ENCODE measurements at regions not wholly inside any gene's neighbourhood (a gene's known extent, or its start where the extent isn't known, plus 50 kb on each side); places are given as distances from the start of the nearest gene placed in this dataset.

DNA sequence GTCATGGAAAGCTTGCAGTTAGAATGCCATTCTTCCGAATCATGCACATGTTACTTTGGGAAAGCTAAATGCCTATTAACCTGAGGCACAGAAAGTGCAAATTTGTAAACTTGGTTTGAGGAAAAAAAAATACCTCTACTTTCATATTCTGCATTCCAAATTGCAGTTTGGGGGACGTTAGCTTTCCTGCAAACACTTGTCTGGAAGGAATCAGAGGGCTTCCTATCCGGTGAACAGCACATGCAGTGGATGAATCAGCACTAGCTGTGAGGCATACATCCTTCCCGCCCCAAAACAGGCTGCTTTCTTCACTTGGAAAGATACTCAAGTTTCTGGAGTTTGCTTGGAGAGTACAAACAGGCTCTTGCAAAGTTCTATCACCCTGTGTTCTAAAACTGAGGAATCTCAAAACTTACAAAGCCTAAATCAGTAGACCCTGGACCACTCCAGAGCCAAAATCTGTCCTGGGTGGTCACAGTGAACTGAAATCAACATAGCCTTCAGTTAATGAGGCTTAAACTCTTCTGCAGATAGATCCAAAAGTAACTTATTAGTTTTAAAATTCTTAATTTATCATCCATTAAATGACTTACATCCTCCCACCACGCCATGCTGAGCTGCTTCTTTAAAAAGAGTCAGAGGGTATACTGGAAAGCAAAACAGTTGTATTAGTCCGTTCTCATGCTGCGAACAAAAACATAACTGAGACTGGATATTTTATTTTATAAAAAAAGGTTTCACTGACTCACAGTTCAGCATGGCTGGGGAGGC, 802.3 kb upstream of the ARGLU1 start:
- no peak for DNase-seq (ENCODE audit: insufficient read length, low spot score)
- no peak for FAIRE-seq

GRCh38 chr13:107367258-107367657, 799.3 kb upstream of the ARGLU1 start:
- DNase-seq (ENCODE audit: insufficient read length, low spot score) (no peak), FAIRE-seq (no peak)

- no peak for FAIRE-seq
- DNase-seq (ENCODE audit: insufficient read length, low spot score), result no peak
These were observed 797.7 kb upstream of the ARGLU1 start for GRCh38 chr13:107365466-107366215.

DNA sequence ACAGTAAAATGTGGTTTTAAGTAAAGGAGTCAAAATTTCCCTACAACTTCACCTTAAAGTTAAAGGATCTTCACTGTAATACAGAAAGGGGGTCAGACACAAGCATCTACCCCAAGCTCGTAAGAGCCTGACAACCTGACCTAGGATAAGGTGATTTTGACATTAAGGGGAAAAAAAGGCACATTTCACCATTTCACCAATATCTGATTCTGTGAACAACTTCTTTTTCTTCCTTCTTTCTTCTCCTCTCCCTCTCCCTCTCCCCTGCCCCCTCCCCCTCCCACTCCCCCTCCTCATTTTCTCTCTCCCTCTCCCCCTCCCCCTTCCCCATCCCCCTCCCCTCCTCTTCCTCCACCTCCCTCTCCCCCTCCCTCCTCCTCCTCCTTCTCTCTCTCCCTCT, 796.7 kb upstream of the ARGLU1 start:
- DNase-seq (ENCODE audit: insufficient read length, low spot score) (no peak), FAIRE-seq (no peak)

DNA sequence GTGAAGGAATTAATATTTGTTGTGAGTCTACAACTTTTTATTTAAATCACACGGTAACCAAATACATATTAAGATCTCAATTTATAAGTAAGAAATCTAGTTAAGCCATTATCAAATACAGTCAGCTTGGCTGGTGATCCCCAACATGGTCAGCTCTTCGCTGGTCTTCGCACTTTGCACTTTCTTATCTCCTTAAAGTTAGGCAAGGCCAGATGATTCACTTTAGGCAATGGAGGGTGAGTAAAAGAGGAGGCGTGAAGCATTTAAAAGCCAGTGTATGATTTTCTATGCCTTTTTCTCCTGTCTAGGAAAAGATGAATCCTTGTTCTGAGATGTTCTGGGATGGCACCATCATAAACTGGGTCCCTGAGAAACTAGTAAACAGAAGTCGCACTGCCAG, 793.7 kb upstream of the ARGLU1 start:
- FAIRE-seq (no peak), DNase-seq (ENCODE audit: insufficient read length, low spot score) (no peak)

DNA sequence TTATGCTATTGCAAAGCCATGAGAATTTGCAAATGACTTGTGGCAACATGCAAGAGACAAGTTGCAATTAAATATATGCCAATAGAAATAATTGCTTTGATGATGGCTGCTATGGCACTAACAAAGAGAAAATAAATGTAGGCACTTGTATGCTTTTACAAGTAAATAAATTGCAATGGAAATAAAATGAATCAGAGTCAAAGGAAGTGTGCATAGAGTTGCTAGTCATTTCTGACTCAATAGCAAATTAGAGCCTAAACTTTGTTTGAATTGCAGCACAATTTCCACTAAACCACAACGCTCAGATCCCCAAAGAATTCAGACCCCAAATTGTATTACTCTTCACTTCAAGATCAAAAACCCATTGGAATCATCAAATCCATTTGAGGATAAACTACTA, 792.1 kb upstream of the ARGLU1 start:
- no peak for DNase-seq (ENCODE audit: insufficient read length, low spot score)
- no peak for FAIRE-seq

- DNase-seq (ENCODE audit: insufficient read length, low spot score) (no peak), FAIRE-seq (no peak)
These were observed 790.9 kb upstream of the ARGLU1 start for GRCh38 chr13:107358866-107359265.

DNA sequence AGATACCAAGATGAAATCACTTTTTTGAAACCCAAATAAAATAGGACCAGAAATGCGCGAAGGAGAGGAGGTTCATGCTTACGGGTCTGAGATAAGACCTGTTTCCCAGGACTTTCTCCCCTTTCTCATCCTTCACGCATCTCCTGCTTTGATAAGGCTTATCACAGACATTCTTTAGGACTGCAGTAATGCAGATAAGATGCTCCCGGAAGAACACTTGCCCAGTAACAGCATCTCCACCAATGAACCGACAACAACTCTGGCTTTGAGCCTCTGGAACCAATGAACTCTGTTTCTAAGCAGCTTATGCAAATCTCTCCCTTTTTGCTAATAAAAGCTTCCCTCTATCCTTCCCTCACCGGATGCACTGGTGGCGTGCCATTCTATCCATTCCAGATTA, 783.4 kb upstream of the ARGLU1 start:
- FAIRE-seq (no peak), DNase-seq (ENCODE audit: insufficient read length, low spot score) (no peak)

DNA sequence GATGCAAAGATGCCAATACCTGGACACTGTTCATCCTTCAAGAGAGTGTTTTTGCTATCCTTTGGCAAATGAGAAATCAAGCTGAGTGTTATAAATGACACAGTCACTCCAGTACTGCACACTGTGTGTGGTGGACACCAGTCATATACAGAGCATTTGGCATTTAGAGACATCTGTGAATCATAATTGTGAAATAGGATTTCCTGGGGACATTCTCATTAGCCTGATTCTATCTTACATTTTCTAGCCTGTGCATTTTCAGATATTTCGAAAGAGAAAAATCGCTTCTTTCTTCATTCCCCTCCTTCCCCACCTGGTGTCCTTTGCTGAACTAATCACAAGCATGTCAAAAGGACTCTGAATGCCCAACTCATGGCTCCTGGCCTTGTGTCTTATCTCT, 781.0 kb upstream of the ARGLU1 start:
- DNase-seq (ENCODE audit: insufficient read length, low spot score) (no peak), FAIRE-seq (no peak)

GRCh38 chr13:107348471-107348870, 780.5 kb upstream of the ARGLU1 start:
- no peak for FAIRE-seq

DNA sequence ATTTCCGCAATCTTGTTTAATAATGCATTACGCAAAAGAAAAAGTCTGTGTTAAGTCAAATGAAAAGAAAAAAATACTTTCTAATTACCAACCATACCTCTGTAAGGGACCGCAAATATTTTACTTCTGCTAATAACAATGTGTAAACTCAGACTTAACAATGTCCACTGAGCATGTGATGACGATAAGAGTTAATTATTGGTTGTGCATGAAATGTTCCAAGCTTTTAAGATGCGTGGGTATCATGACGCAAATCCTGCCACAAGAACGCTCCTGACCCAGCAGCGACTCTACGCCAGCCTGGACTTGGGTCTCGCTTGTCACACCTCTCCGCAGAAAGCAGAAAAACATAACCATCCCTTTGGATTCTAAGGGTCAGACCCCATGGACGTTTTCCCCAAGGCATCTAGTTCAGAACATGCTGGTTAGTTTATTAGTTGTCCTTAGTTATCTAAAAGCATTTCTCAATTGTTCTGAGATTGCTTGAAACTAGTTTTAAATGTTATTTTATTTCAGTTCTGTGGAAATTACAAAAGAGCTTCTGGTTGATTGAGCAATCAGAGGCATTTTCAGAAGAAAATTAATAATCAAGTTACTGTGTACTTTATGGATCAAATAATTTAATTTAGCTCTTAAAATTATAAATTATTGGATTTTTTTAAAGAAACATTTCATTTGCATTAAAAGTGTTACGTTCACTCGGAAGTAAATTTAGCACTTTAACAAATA, 779.9 kb upstream of the ARGLU1 start:
- FAIRE-seq (no peak), DNase-seq (ENCODE audit: insufficient read length, low spot score) (no peak)

More at GRCh38 chr13:107348471-107348870, 780.5 kb upstream of the ARGLU1 start:
- DNase-seq (ENCODE audit: insufficient read length, low spot score), result no peak

- DNase-seq (ENCODE audit: insufficient read length, low spot score) (no peak), FAIRE-seq (no peak)
These were observed 774.8 kb upstream of the ARGLU1 start for GRCh38 chr13:107342747-107343146.

DNA sequence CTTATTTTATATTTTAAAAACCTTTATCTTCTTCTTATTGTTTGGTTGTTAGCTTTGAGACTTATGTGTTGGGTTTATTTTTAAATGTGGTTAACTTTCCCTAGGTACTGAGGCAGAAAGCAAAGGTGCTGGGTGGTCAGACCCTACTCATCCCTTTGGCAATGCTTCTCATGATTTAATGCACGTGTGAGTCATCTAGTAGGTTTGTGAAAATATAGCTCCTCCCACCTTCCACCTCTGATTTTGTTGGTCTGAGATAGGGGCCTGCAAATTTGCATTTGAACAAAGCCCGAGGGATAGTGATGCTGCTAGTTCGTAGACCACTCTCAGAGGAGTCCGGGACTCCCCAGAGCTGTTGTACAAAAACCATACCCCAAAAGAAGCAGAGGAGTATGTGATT, 771.3 kb upstream of the ARGLU1 start:
- FAIRE-seq (no peak), DNase-seq (ENCODE audit: insufficient read length, low spot score) (no peak)

DNA sequence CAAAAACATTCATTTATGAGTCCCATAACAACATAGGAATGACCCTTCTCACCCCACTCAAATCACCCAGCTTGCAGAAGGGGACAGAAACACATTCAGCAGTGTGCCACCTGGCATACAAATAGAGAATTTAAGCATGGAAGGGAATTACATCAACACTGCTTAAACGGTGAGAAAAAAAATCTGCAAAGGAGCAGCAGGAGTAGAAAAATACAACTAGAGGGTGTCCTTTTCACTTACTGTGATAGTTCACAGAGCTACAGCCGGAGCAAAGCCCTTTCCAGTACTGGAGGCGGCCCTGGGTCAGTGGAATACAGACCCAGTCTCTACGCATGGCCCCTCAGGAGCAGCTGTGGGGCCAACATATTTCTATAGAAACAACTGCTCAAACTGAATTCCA, 764.3 kb upstream of the ARGLU1 start:
- FAIRE-seq (no peak), DNase-seq (ENCODE audit: insufficient read length, low spot score) (no peak)

GRCh38 chr13:107331359-107331758, 763.4 kb upstream of the ARGLU1 start:
- no peak for FAIRE-seq
- no peak for DNase-seq (ENCODE audit: insufficient read length, low spot score)

GRCh38 chr13:107330484-107330883, 762.5 kb upstream of the ARGLU1 start:
- DNase-seq (ENCODE audit: insufficient read length, low spot score) (no peak), FAIRE-seq (no peak)

DNA sequence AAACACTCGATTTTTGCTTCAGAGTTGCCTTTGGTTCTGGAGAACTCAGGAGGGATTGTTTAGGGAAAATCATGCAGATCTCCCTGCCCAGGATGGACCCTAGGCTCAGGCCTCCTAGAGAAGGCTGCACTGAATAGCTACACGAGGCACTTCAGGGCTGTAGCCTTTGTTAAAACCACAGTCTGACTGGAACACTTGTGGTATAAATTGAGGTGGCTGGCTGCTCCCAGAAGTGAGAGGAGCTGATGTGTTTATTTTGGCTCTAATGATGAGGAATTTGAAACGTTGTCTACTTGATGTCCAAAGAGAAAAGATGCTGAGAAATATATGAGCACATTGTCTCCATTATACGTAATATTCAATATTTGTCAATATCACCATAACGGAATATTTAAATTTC, 762.1 kb upstream of the ARGLU1 start:
- no peak for DNase-seq (ENCODE audit: insufficient read length, low spot score)
- no peak for FAIRE-seq

DNA sequence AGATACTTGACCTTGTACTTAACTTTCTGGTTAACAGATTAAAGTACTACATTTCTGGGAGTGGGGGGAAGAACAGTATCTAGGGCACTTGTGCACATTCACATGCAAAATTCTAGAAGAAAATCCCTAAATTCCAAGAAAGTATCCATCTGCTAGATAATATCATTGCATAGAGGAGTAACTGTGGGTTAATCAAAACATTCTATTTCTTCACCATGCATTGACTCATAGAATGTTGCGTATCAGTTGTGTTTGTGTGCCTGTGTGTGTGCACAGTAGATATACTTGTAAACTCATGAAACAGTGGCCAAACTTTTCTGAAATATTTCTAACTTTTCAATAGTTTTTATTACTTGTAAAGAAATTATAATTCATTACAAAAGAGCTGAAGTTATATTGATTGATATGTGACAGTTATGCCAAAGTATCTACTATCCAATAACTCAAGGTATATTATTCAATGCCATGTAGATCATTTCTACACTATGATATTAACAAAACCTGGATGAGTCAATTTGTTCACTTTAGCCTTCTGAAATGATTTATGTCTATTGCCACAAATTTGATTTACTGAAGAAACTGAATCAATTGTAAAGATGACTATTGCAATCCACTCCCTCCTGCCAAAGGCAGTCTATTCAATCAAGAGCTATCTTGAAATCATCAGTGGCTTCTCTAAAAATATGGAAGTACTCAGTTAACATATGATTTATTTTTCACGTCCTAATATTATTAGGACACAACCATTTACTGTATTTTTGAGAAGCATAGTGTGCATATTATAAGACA, 756.7 kb upstream of the ARGLU1 start:
- no peak for FAIRE-seq

GRCh38 chr13:107322228-107322627, 754.3 kb upstream of the ARGLU1 start:
- FAIRE-seq (no peak), DNase-seq (ENCODE audit: insufficient read length, low spot score) (no peak)

More for the DNA sequence above, 756.7 kb upstream of the ARGLU1 start:
- no peak for DNase-seq (ENCODE audit: insufficient read length, low spot score)

GRCh38 chr13:107305178-107305577, 737.2 kb upstream of the ARGLU1 start:
- FAIRE-seq, result no peak
- DNase-seq (ENCODE audit: insufficient read length, low spot score), result no peak

Measured in GM19239 (cell line).